ENCODE measurements at regions not wholly inside any gene's neighbourhood (a gene's known extent, or its start where the extent isn't known, plus 50 kb on each side); places are given as distances from the start of the nearest gene placed in this dataset.

DNA sequence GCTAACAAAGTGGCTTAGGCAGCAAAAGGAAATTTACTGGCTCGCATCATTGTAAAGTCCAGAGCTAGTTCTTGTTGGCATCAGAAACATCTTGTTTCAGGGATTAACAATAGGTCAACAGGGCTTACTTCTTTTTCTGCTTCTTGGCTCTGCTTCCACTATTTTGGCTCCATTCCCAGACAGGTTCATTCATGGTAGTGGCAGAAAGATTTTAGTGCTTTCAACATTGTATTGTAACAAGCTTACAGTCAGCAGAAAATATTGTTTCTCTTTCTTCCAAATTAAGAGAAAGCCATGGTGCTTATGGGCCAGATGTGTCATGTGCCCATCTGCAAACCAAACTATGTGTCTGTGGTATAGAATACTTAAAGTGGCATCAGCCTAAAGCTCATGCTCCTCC, 315.6 kb downstream of the RAB38 start:
- ChIA-PET POLR2A (ENCODE audit: low non-redundant PET) (no interaction called here), CTCF (interaction anchor here (0.6 kb wide), 1 partner anchor 22 kb away, joined by 4 read pairs; no protein-coding TSS in a partner anchor)
- no peak for DNase-seq (ENCODE audit: low spot score)
- no peak overlapping the region for H3K27ac ChIP-seq
- TF ChIP-seq, protein P1, sequence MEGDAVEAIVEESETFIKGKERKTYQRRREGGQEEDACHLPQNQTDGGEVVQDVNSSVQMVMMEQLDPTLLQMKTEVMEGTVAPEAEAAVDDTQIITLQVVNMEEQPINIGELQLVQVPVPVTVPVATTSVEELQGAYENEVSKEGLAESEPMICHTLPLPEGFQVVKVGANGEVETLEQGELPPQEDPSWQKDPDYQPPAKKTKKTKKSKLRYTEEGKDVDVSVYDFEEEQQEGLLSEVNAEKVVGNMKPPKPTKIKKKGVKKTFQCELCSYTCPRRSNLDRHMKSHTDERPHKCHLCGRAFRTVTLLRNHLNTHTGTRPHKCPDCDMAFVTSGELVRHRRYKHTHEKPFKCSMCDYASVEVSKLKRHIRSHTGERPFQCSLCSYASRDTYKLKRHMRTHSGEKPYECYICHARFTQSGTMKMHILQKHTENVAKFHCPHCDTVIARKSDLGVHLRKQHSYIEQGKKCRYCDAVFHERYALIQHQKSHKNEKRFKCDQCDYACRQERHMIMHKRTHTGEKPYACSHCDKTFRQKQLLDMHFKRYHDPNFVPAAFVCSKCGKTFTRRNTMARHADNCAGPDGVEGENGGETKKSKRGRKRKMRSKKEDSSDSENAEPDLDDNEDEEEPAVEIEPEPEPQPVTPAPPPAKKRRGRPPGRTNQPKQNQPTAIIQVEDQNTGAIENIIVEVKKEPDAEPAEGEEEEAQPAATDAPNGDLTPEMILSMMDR (conservative IDR thresholded peaks at IDR 0.05; ENCODE audit: low read depth) = no peak

DNA sequence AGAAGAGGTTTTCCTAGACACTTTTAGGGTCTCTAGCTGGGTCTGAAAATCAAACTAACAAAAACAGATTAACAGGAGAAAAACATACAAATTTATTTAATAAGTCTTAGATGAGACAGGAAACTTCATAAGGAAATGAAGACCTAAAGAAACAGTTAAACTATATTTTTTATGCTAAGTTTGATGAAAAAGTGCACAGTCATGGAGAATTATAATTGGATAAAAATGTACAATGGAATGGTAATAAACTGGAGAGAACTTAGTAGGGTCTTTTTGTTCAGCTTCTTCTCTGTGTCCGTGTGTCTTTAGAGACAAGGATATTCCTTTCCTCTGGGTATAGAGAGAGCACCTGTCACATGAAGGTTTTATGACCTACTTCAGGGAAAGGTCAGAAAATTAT, 323.4 kb downstream of the RAB38 start:
- no peak overlapping the region for H3K27ac ChIP-seq

DNA sequence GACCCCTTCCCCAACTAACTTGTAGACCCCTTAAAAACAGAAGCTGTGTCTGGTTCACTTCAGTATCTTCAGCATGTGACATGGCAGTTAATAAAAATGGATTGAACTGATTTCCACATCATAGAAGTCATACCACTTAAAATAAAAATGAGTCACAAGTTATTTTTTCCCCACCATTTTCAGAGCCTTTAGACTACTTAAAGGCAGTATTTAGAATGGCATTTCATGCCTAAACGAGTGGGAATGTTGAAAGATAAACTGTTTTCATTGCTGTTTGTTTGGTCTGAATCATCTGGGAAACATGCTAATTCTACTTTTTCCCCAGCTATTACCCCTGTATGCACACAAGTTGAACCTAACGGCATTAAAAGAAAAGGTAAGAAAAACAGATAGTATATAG, 324.0 kb downstream of the RAB38 start:
- ChIA-PET CTCF (interaction anchor here (0.7 kb wide), 1 partner anchor 1584 kb away, joined by 3 read pairs; no protein-coding TSS in a partner anchor), POLR2A (ENCODE audit: low non-redundant PET) (no interaction called here)
- H3K27ac ChIP-seq = no peak overlapping the region
- peak; percentile 5 for DNase-seq (ENCODE audit: low spot score)
- TF ChIP-seq, protein P1 (conservative IDR thresholded peaks at IDR 0.05; ENCODE audit: low read depth) = no peak

More for the DNA sequence above, 323.4 kb downstream of the RAB38 start:
- TF ChIP-seq, protein P1 (conservative IDR thresholded peaks at IDR 0.05; ENCODE audit: low read depth) = no peak
- DNase-seq (ENCODE audit: low spot score) = no peak
- ChIA-PET CTCF (interaction anchor here (0.7 kb wide), 1 partner anchor 1584 kb away, joined by 3 read pairs; no protein-coding TSS in a partner anchor), POLR2A (ENCODE audit: low non-redundant PET) (no interaction called here)

DNA sequence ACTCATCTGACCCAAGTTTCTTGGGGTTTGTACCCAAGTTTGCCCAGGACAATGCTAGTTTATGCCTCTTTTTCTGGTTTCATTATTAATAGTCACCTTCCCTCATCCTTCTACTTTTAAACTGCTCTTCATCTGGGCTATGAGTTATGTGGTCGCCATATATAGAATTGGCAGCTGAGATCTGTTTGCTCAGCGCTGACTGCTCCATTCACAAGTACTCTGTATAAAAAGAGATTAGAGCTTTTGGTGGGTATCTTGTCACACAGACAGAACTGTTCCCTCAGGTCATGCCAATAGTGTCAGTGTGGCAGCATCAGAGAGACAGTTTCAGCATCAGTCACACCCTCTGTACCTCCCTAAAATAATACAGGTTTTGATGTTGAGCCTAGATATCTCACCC, 326.0 kb downstream of the RAB38 start:
- CTCF ChIA-PET = no interaction called here
- TF ChIP-seq, protein P1 (conservative IDR thresholded peaks at IDR 0.05; ENCODE audit: low read depth) = no peak

DNA sequence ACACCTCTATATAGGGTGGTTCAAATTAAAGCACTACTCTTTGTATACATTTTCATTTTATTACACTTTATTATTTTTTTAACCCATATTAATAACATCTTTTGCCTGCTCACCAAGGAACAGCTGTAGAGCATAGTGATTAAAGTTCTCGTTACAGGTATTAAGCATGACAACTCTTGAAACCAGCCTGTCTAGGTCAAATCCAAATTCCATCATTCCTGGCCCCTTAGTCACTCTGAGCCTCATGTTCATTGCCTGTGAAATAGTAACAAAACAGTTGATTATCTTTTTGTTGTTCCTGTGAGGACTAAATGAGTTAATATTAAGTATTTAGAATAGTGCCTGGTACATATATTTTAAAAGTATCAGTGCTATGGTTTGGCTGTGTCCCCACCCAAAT, 334.5 kb downstream of the RAB38 start:
- TF ChIP-seq, protein P1 (conservative IDR thresholded peaks at IDR 0.05; ENCODE audit: low read depth) = no peak
- ChIA-PET POLR2A (ENCODE audit: low non-redundant PET) (no interaction called here), CTCF (no interaction called here)
- H3K27ac ChIP-seq = no peak overlapping the region
- no peak for DNase-seq (ENCODE audit: low spot score)

More for the DNA sequence above, 326.0 kb downstream of the RAB38 start:
- no peak overlapping the region for H3K27ac ChIP-seq
- POLR2A ChIA-PET (ENCODE audit: low non-redundant PET) = no interaction called here
- DNase-seq (ENCODE audit: low spot score) = no peak

DNA sequence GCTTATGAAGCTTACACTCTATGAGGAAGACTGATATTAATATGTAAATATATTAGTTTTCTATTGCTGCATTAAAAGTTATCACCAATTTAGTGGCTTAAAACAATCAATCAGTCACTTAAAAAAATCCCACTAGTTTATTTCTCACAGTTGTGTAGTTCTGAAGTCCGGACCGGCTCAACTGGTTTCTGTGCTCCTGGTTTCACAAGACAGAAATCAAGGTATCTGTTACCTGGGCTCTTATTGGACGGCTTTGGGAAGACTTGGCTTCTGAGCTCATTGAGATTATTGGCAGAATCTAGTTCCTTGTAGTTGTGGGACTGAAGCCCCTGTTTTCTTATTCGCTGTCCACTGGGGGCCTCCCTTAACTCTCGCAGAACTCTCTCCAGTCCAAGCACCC, 343.0 kb downstream of the RAB38 start:
- ChIA-PET CTCF (no interaction called here), POLR2A (ENCODE audit: low non-redundant PET) (no interaction called here)
- DNase-seq (ENCODE audit: low spot score) = peak; percentile 1
- H3K27ac ChIP-seq = no peak overlapping the region
- TF ChIP-seq, protein P1 (conservative IDR thresholded peaks at IDR 0.05; ENCODE audit: low read depth) = no peak

Data from RWPE1 (cell line).